PFSK-1 (cell line): ENCODE measurements at regions not wholly inside any gene's neighbourhood (a gene's known extent, or its start where the extent isn't known, plus 50 kb on each side); places are given as distances from the start of the nearest gene placed in this dataset.

Experiments
- FOXP2 ChIP-seq: optimal IDR thresholded peaks from 2 replicates; pipeline ENCODE3; 2011; ENCODE audit warnings: borderline replicate concordance, control low read depth, inconsistent platforms; ENCODE audit not compliant: insufficient read depth; ENCODE audit errors: extremely low read length, extremely low read depth
- POLR2AphosphoS5 ChIP-seq: IDR thresholded peaks from 2 replicates; pipeline ENCODE4 v1.6.1; 2012; ENCODE audit warnings: low read depth, mild to moderate bottlenecking, control low read depth, low read length, moderate library complexity
- SIN3A ChIP-seq: IDR thresholded peaks from 2 replicates; pipeline ENCODE4 v1.6.1; 2012; ENCODE audit warnings: mild to moderate bottlenecking, low read length, moderate library complexity, borderline replicate concordance; ENCODE audit not compliant: insufficient read depth
- TAF1 ChIP-seq: IDR thresholded peaks from 2 replicates; pipeline ENCODE4 v1.6.1; 2012; ENCODE audit warnings: low read length, control low read depth, borderline replicate concordance; ENCODE audit not compliant: insufficient read depth
- TF ChIP-seq, protein P1 (sequence below), 2 experiments: IDR thresholded peaks; 2 replicates each; pipeline versions ENCODE4 v1.6.1 to v1.8.0; 2011 to 2012; ENCODE audit warnings: low read depth in 2 of 2, low read length in 2 of 2, control low read depth in 1 of 2, inconsistent platforms in 1 of 2, mild to moderate bottlenecking in 1 of 2, moderate library complexity in 1 of 2; ENCODE audit not compliant: insufficient read depth in 1 of 2

DNA sequence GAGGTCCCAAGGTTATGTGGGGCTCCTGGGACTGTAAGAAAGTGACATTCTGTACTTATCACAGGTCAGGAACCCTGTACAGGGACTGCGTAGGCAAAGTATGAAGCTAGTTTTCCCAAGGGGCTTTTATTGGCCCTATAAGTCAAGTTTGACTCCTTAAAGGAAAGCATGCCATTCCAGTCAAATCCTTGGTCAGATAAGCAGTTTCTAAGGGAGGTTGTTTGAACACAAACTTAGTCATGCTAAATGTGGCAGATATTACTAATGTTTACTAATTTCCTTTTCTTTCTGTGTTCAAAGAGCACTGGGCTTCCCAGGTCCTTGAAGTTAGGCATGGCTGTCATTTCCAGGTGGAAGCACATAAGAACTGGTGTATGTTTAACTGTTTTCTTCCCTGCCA lies 472.4 kb downstream of the ATP23 start:
- TF ChIP-seq TAF1 (no peak), SIN3A (no peak), POLR2AphosphoS5 (no peak), FOXP2 (no peak)
- TF ChIP-seq, protein P1, sequence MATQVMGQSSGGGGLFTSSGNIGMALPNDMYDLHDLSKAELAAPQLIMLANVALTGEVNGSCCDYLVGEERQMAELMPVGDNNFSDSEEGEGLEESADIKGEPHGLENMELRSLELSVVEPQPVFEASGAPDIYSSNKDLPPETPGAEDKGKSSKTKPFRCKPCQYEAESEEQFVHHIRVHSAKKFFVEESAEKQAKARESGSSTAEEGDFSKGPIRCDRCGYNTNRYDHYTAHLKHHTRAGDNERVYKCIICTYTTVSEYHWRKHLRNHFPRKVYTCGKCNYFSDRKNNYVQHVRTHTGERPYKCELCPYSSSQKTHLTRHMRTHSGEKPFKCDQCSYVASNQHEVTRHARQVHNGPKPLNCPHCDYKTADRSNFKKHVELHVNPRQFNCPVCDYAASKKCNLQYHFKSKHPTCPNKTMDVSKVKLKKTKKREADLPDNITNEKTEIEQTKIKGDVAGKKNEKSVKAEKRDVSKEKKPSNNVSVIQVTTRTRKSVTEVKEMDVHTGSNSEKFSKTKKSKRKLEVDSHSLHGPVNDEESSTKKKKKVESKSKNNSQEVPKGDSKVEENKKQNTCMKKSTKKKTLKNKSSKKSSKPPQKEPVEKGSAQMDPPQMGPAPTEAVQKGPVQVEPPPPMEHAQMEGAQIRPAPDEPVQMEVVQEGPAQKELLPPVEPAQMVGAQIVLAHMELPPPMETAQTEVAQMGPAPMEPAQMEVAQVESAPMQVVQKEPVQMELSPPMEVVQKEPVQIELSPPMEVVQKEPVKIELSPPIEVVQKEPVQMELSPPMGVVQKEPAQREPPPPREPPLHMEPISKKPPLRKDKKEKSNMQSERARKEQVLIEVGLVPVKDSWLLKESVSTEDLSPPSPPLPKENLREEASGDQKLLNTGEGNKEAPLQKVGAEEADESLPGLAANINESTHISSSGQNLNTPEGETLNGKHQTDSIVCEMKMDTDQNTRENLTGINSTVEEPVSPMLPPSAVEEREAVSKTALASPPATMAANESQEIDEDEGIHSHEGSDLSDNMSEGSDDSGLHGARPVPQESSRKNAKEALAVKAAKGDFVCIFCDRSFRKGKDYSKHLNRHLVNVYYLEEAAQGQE (IDR thresholded peaks at IDR 0.05; ENCODE audit: insufficient read depth in 1 of 2, low read depth in 2 of 2, low read length in 2 of 2), result no peak

DNA sequence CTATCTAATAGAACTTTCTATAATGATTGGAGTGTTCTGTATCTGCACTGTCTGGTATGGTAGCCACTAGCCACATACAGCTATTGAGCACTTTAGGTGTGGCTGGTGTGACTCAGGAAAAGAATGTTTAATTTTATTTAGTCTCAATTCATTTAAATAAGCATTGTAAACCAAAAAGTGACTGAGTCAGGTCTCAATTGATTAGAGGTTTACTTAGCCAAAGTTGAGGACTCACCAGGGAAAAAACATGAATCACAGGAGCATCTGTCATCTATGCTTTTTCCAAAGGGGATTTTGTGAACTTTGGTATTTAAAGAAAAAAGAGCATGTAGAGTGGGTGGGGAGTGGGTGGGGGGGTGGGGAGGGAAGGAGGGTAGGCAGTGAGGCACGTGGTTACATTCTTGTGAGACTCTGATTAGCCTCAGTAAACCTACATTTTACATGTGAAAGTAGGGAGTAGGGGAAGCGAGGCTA lies 473.1 kb downstream of the ATP23 start:
- TF ChIP-seq SIN3A (no peak), FOXP2 (no peak), POLR2AphosphoS5 (no peak)
- TF ChIP-seq, protein P1 (IDR thresholded peaks at IDR 0.05; ENCODE audit: insufficient read depth in 1 of 2, low read depth in 2 of 2, low read length in 2 of 2), result no peak

DNA sequence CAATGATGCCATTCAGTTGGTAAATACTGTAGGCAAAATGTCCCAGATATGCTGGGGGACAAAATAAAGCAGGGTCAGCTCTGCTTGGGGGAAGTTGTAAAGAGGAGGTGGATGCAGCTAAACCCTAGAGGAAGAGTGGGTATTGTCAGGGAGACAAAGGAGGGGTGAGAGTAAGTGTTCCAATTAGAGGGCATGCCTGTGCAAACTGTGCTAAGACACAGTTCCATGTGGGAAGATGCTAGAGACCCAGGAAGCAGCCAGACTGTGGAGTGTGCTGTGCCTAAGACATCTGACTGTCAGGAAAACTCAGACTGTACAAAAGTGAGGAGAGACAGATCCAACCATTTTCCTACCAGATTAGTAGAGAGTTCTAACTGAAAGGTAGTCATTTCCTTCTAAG lies 474.3 kb downstream of the ATP23 start:
- TF ChIP-seq FOXP2 (no peak), POLR2AphosphoS5 (no peak), TAF1 (no peak), SIN3A (no peak)
- TF ChIP-seq, protein P1 (IDR thresholded peaks at IDR 0.05; ENCODE audit: insufficient read depth in 1 of 2, low read depth in 2 of 2, low read length in 2 of 2), result no peak

DNA sequence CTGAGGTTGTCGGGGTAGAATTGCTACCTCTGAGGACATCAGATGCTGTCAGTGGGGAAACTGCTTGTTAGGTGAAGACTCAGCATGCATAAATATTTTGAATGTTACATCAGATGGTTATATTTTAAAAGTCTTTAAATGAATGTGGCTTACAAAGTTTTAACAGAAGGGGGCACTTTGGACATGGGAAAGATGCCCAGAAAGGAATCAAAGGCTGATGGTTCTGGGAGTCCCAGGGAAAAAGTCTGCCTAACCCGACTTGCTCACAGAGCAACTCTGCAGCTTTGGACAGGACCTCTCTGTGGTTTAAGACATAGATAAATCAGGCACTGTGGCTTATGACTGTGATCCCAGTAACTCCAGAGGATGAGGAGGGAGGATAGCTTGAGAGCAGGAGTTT lies 474.9 kb downstream of the ATP23 start:
- no peak for TF ChIP-seq TAF1
- TF ChIP-seq, protein P1 (IDR thresholded peaks at IDR 0.05; ENCODE audit: insufficient read depth in 1 of 2, low read depth in 2 of 2, low read length in 2 of 2), result no peak
- TF ChIP-seq POLR2AphosphoS5, result no peak
- TF ChIP-seq FOXP2, result no peak
- no peak for TF ChIP-seq SIN3A

DNA sequence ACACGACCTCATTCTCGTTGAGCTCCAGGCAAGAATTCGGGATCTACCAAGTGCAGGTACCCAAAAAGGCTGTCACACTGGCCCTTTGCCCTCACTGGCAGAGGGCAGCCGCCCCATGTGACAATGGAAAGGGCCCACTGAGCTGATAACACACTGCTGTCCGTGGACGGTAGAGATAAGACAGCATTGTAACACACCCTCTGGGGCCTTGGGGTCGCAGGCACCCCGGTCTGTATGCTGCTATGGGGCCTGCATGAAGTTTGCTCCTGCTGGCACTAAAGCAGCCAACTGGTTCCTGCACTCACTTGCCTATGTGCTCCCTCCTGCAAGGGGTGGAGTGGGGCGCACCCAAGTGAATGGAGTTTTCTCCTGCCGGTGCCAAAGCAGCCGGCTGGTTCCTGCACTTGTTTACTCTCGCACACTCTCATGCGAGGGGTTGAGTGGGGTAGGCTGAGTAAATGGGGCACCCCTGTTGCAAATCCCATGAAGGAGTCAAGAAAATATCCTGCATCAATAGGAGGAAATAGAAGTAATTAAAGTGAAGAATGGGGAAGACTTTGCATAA lies 477.9 kb downstream of the ATP23 start:
- TF ChIP-seq TAF1, result no peak
- TF ChIP-seq FOXP2, result no peak
- TF ChIP-seq POLR2AphosphoS5, result no peak
- no peak for TF ChIP-seq SIN3A
- TF ChIP-seq, protein P1 (IDR thresholded peaks at IDR 0.05; ENCODE audit: insufficient read depth in 1 of 2, low read depth in 2 of 2, low read length in 2 of 2), result no peak
